H1 (cell line): ENCODE measurements at regions not wholly inside any gene's neighbourhood (a gene's known extent, or its start where the extent isn't known, plus 50 kb on each side); places are given as distances from the start of the nearest gene placed in this dataset.

Source experiments
- CTCF ChIA-PET: fragments of 300-600 bp; sonication (Branson Sonifier 250); formaldehyde crosslinking; loops from one replicate; lab custom pipeline; 2021; ENCODE audit not compliant: partially characterized antibody; lab: Charles Lee
- POLR2A ChIA-PET: fragments of 300-600 bp; sonication (Branson Sonifier 250); formaldehyde crosslinking; loops from one replicate; lab custom pipeline; 2021; ENCODE audit warnings: inconsistent platforms; ENCODE audit not compliant: partially characterized antibody; lab: Charles Lee
- DNase-seq, 2 experiments: peaks; one replicate each; pipeline versions ENCODE4 v3.0.0 to v3.0.0-alpha.2; 2010 to 2022; ENCODE audit warnings: low spot score in 2 of 2, low read depth in 1 of 2, mixed read lengths in 1 of 2
- FAIRE-seq: peaks from 2 replicates; lab custom pipeline; 2011; peaks lifted over from hg19 to GRCh38; lab: Jason Lieb, UNC
- H2AFZ ChIP-seq: 2 replicates; pipeline ENCODE4 v1.8.1; 2012; ENCODE audit warnings: low read length, inconsistent platforms
- H2AK5ac ChIP-seq: 2 replicates; pipeline ENCODE4 v1.6.1; 2013; ENCODE audit warnings: low read depth, low read length
- H2BK120ac ChIP-seq: replicated peaks from 2 replicates; pipeline ENCODE3; 2013; ENCODE audit warnings: low read depth, low read length, inconsistent platforms
- H2BK12ac ChIP-seq: 2 replicates; pipeline ENCODE4 v1.6.1; 2013; ENCODE audit warnings: low read depth, low read length
- H2BK15ac ChIP-seq: 2 replicates; pipeline ENCODE4 v1.6.1; 2013; ENCODE audit warnings: low read length
- H2BK20ac ChIP-seq: 2 replicates; pipeline ENCODE4 v1.6.1; 2013; ENCODE audit warnings: low read length
- H2BK5ac ChIP-seq: 2 replicates; pipeline ENCODE4 v1.6.1; 2013; ENCODE audit warnings: low read depth, low read length
- H3K14ac ChIP-seq: 2 replicates; pipeline ENCODE4 v1.6.1; 2013; ENCODE audit warnings: inconsistent platforms; ENCODE audit not compliant: insufficient read length
- H3K18ac ChIP-seq: 2 replicates; pipeline ENCODE4 v1.6.1; 2013; ENCODE audit warnings: low read length; ENCODE audit errors: extremely low read depth
- H3K23ac ChIP-seq: 2 replicates; pipeline ENCODE4 v1.6.1; 2013; ENCODE audit warnings: inconsistent platforms; ENCODE audit not compliant: insufficient read length
- H3K23me2 ChIP-seq: 2 replicates; pipeline ENCODE4 v1.6.1; 2013; ENCODE audit warnings: low read depth, low read length
- H3K27ac ChIP-seq: 2 replicates; pipeline ENCODE4 v1.6.1; 2011; ENCODE audit warnings: low read depth, low read length, inconsistent platforms
- H3K27me3 ChIP-seq, 4 experiments: replicated peaks in 1 of 4; 1 replicate in 1 of 4; 2 replicates in 3 of 4; pipeline versions ENCODE4 v1.6.1 to v1.8.1; 2011 to 2013; ENCODE audit warnings: low read length in 3 of 4, mild to moderate bottlenecking in 3 of 4, inconsistent platforms in 2 of 4, mixed read lengths in 2 of 4, moderate library complexity in 1 of 4; ENCODE audit not compliant: control insufficient read depth in 3 of 4, insufficient read depth in 3 of 4; ENCODE audit errors: extremely low read depth in 1 of 4
- H3K36me3 ChIP-seq, 4 experiments: 2 replicates each; pipeline versions ENCODE4 v1.6.1 to v1.8.1; 2011 to 2013; ENCODE audit warnings: mild to moderate bottlenecking in 4 of 4, low read length in 3 of 4, moderate library complexity in 2 of 4, control low read depth in 1 of 4, inconsistent platforms in 1 of 4; ENCODE audit not compliant: insufficient read depth in 4 of 4, control insufficient read depth in 2 of 4
- H3K4ac ChIP-seq: replicated peaks from 2 replicates; pipeline ENCODE3; 2013; ENCODE audit warnings: low read length, low read depth, mixed read lengths, inconsistent platforms; ENCODE audit not compliant: insufficient read length
- H3K4me1 ChIP-seq, 4 experiments: replicated peaks in 1 of 4; 1 replicate in 1 of 4; 2 replicates in 3 of 4; pipeline versions ENCODE4 v1.6.1 to v1.8.1; 2011 to 2013; ENCODE audit warnings: low read length in 3 of 4, inconsistent platforms in 2 of 4, mixed read lengths in 1 of 4; ENCODE audit not compliant: insufficient read depth in 4 of 4, control insufficient read depth in 3 of 4
- H3K4me2 ChIP-seq, 2 experiments: 2 replicates each; pipeline versions ENCODE4 v1.6.1 to v1.8.1; 2011 to 2013; ENCODE audit warnings: low read depth in 2 of 2, low read length in 2 of 2, control low read depth in 1 of 2, inconsistent platforms in 1 of 2, mild to moderate bottlenecking in 1 of 2; ENCODE audit not compliant: insufficient read depth in 1 of 2
- H3K4me3 ChIP-seq, 4 experiments: fragments of 200-600, 300-600 bp in 1 of 4; sonication (generic), shearing (Covaris generic), sonication (Bioruptor Twin) in 1 of 4; 2 replicates each; pipeline versions ENCODE4 v1.5.1 to v1.8.1; 2011 to 2016; ENCODE audit warnings: low read length in 4 of 4, low read depth in 3 of 4, control low read depth in 2 of 4, inconsistent platforms in 2 of 4, mild to moderate bottlenecking in 2 of 4, mixed read lengths in 1 of 4, moderate library complexity in 1 of 4; ENCODE audit not compliant: insufficient read depth in 2 of 4; ENCODE audit errors: extremely low read depth in 1 of 4
- H3K56ac ChIP-seq: replicated peaks from 2 replicates; pipeline ENCODE3; 2013; ENCODE audit warnings: low read depth, mild to moderate bottlenecking, mixed read lengths, low read length, inconsistent platforms; ENCODE audit not compliant: insufficient read length
- H3K79me1 ChIP-seq: 2 replicates; pipeline ENCODE4 v1.6.1; 2013; ENCODE audit warnings: low read depth, low read length, control low read depth
- H3K79me2 ChIP-seq, 2 experiments: 2 replicates each; pipeline versions ENCODE4 v1.6.1 to v1.8.1; 2012 to 2013; ENCODE audit warnings: low read length in 2 of 2, mild to moderate bottlenecking in 2 of 2, inconsistent platforms in 1 of 2; ENCODE audit not compliant: insufficient read depth in 2 of 2, control insufficient read depth in 1 of 2
- H3K9ac ChIP-seq, 4 experiments: replicated peaks in 1 of 4; 1 replicate in 1 of 4; 2 replicates in 3 of 4; pipeline versions ENCODE4 v1.6.1 to v1.8.1; 2011 to 2013; ENCODE audit warnings: low read depth in 3 of 4, low read length in 3 of 4, control low read depth in 2 of 4, mild to moderate bottlenecking in 2 of 4, moderate library complexity in 2 of 4, inconsistent platforms in 1 of 4; ENCODE audit errors: extremely low read depth in 1 of 4
- H3K9me3 ChIP-seq, 2 experiments: 2 replicates each; pipeline versions ENCODE4 v1.6.1 to v1.8.1; 2012 to 2013; ENCODE audit warnings: mild to moderate bottlenecking in 2 of 2, moderate library complexity in 2 of 2, control low read depth in 1 of 2, inconsistent platforms in 1 of 2, low read depth in 1 of 2, low read length in 1 of 2, mixed read lengths in 1 of 2; ENCODE audit not compliant: insufficient read depth in 2 of 2
- H4K20me1 ChIP-seq, 2 experiments: replicated peaks in 1 of 2; 2 replicates each; pipeline versions ENCODE3 to v1.8.1; 2011 to 2013; ENCODE audit warnings: inconsistent platforms in 2 of 2, low read length in 2 of 2, mild to moderate bottlenecking in 1 of 2; ENCODE audit not compliant: insufficient read depth in 2 of 2, control insufficient read depth in 1 of 2
- H4K5ac ChIP-seq: 2 replicates; pipeline ENCODE4 v1.6.1; 2013; ENCODE audit warnings: low read length, low read depth, mixed read lengths, inconsistent platforms; ENCODE audit not compliant: insufficient read length
- H4K8ac ChIP-seq: 2 replicates; pipeline ENCODE4 v1.8.0; 2013; ENCODE audit warnings: mild to moderate bottlenecking, moderate library complexity, low read length, inconsistent platforms; ENCODE audit not compliant: insufficient read depth; ENCODE audit errors: extremely low read depth
- H4K91ac ChIP-seq: replicated peaks from 2 replicates; pipeline ENCODE3; 2013; ENCODE audit warnings: low read length, mixed read lengths, inconsistent platforms; ENCODE audit not compliant: insufficient read length
- ASH2L ChIP-seq: fragments of 200-600, 300-600 bp; sonication (generic); IDR thresholded peaks from one replicate; pipeline ENCODE4 v1.7.1; 2017; ENCODE audit warnings: low read length
- ATF2 ChIP-seq: IDR thresholded peaks from 2 replicates; pipeline ENCODE4 v1.6.1; 2012; ENCODE audit warnings: low read length, inconsistent platforms
- BACH1 ChIP-seq: IDR thresholded peaks from 2 replicates; pipeline ENCODE4 v1.6.1; 2012; ENCODE audit warnings: low read length, improper control_type of control experiment
- CBX5 ChIP-seq: fragments of 300-800, 300-1000 bp; sonication (generic); IDR thresholded peaks from 2 replicates; pipeline ENCODE4 v1.7.1; 2016; ENCODE audit warnings: antibody characterized with exemption, low read length, low read depth
- CBX8 ChIP-seq: fragments of 300-800, 300-1000 bp; sonication (generic); IDR thresholded peaks from 2 replicates; pipeline ENCODE4 v1.7.1; 2016; ENCODE audit warnings: low read depth, low read length, borderline replicate concordance
- CHD2 ChIP-seq: IDR thresholded peaks from 2 replicates; pipeline ENCODE4 v1.6.1; 2012; ENCODE audit warnings: low read length, improper control_type of control experiment
- GTF2F1 ChIP-seq: IDR thresholded peaks from 2 replicates; pipeline ENCODE4 v1.6.1; 2012; ENCODE audit warnings: low read depth, low read length, improper control_type of control experiment, borderline replicate concordance
- NANOG ChIP-seq: IDR thresholded peaks from 2 replicates; pipeline ENCODE4 v1.6.1; 2011; ENCODE audit warnings: low read length, low read depth, mild to moderate bottlenecking, inconsistent platforms; ENCODE audit not compliant: insufficient read depth, poor library complexity, severe bottlenecking
- RAD21 ChIP-seq, 2 experiments: IDR thresholded peaks in 1 of 2; conservative IDR thresholded peaks in 1 of 2; 2 replicates each; pipeline ENCODE4 v1.6.1; 2011; ENCODE audit warnings: low read depth in 2 of 2, low read length in 2 of 2, improper control_type of control experiment in 1 of 2, inconsistent platforms in 1 of 2, mild to moderate bottlenecking in 1 of 2, moderate library complexity in 1 of 2
- SAP30 ChIP-seq: fragments of 300-600 bp; sonication (generic); IDR thresholded peaks from 2 replicates; pipeline ENCODE4 v1.7.1; 2012; ENCODE audit warnings: low read length, moderate library complexity, mild to moderate bottlenecking, inconsistent platforms; ENCODE audit not compliant: insufficient read depth, insufficient replicate concordance
- SIRT6 ChIP-seq: IDR thresholded peaks from one replicate; pipeline ENCODE4 v1.7.1; 2012; ENCODE audit warnings: low read length, inconsistent platforms
- TAF1 ChIP-seq: IDR thresholded peaks from 2 replicates; pipeline ENCODE4 v1.6.1; 2011; ENCODE audit warnings: mild to moderate bottlenecking, low read depth, low read length
- TEAD4 ChIP-seq: IDR thresholded peaks from 2 replicates; pipeline ENCODE4 v1.6.1; 2012; ENCODE audit warnings: low read depth, low read length, inconsistent platforms, mixed read lengths
- WGBS, 2 experiments: shearing (Covaris generic) in 1 of 2; methylation state at CpG; one replicate each; pipeline versions ENCODE4 v1.1.6 to v1.1.7; 2013 to 2015; ENCODE audit warnings: low lambda C conversion rate in 2 of 2, mixed read lengths in 2 of 2, inconsistent platforms in 1 of 2, low coverage in 1 of 2, missing lambda C conversion rate in 1 of 2; ENCODE audit not compliant: insufficient replicate concordance in 2 of 2, insufficient coverage in 1 of 2, insufficient read length in 1 of 2; ENCODE audit errors: extremely low coverage in 1 of 2, missing lambda C conversion rate in 1 of 2; 5-methylcytosine and 5-hydroxymethylcytosine counted together

- H2BK5ac ChIP-seq, result no peak overlapping the region
- H3K56ac ChIP-seq, result no peak overlapping the region
- no peak overlapping the region for H3K27ac ChIP-seq
- DNase-seq (no peak), FAIRE-seq (no peak)
- H3K4me2 ChIP-seq, result no peak overlapping the region
- H3K27me3 ChIP-seq, result no peaks in the 10 kb centered on the region
- no peak overlapping the region for H2BK15ac ChIP-seq
- no peaks in the 10 kb centered on the region for H3K79me1 ChIP-seq
- no peak overlapping the region for H3K23ac ChIP-seq
- H4K8ac ChIP-seq, result no peak overlapping the region
- H3K9me3 ChIP-seq, result no peaks in the 10 kb centered on the region; a peak in 1 of 4 replicates
- no peak overlapping the region for H4K91ac ChIP-seq
- H3K23me2 ChIP-seq, result no peaks in the 10 kb centered on the region
- H4K5ac ChIP-seq, result no peak overlapping the region
- POLR2A ChIA-PET, result no interaction called here
- 89% methylated on average over 4 of the region's 4 CpGs; no CpG with 5 or more reads in 1 of the 2 experiments for WGBS, 2 experiments
- H3K18ac ChIP-seq, result no peak overlapping the region
- H3K4me3 ChIP-seq, result no peak overlapping the region
- H2AFZ ChIP-seq, result no peak overlapping the region
- H3K4me1 ChIP-seq, result peaks cover 0 to 5% (median 0%) of the 10 kb centered on the region in 4 experiments; a peak in 1 of 7 replicates
- H3K4ac ChIP-seq, result no peak overlapping the region
- H2AK5ac ChIP-seq, result no peak overlapping the region
- H2BK20ac ChIP-seq, result no peak overlapping the region
- H3K36me3 ChIP-seq, result no peaks in the 10 kb centered on the region
- H4K20me1 ChIP-seq, result no peaks in the 10 kb centered on the region
- H3K9ac ChIP-seq, result no peak overlapping the region
- H2BK12ac ChIP-seq, result no peak overlapping the region
- H2BK120ac ChIP-seq, result no peak overlapping the region
- no peaks in the 10 kb centered on the region for H3K79me2 ChIP-seq
- CTCF ChIA-PET, result interaction anchor here (1.3 to 2.1 kb wide), 2 partner anchors 17 to 285 kb away, joined by 3 to 4 read pairs; no protein-coding TSS in a partner anchor
- H3K14ac ChIP-seq, result no peak overlapping the region
- TF ChIP-seq TAF1 (no peak), ATF2 (no peak), CBX5 (no peak), RAD21 (IDR thresholded peaks at IDR 0.05 in 1 of 2, conservative IDR thresholded peaks at IDR 0.05 in 1 of 2; ENCODE audit: low read depth in 2 of 2, low read length in 2 of 2) (no peak), BACH1 (no peak), CBX8 (no peak), SIRT6 (no peak), GTF2F1 (no peak), TEAD4 (no peak), CHD2 (no peak), SAP30 (no peak), ASH2L (no peak), NANOG (no peak)
Measured at GRCh38 chr12:105864316-105864715, 274.4 kb downstream of the NUAK1 start.
